ENCODE measurements at regions not wholly inside any gene's neighbourhood (a gene's known extent, or its start where the extent isn't known, plus 50 kb on each side); places are given as distances from the start of the nearest gene placed in this dataset.

GRCh38 chrX:69031971-69032391 lies 133.3 kb downstream of the PJA1 start:
- TF ChIP-seq GATA2 (IDR thresholded peaks at IDR 0.05; ENCODE audit: low read depth, low read length) (no peak), GATA3 (IDR thresholded peaks at IDR 0.05; ENCODE audit: low read depth, low read length) (no peak)

GRCh38 chrX:69031181-69031580 lies 134.1 kb downstream of the PJA1 start:
- TF ChIP-seq GATA3 (IDR thresholded peaks at IDR 0.05; ENCODE audit: low read depth, low read length): no peak
- TF ChIP-seq GATA2 (IDR thresholded peaks at IDR 0.05; ENCODE audit: low read depth, low read length): no peak

GRCh38 chrX:69029771-69030170 lies 135.5 kb downstream of the PJA1 start:
- no peak for TF ChIP-seq GATA3 (IDR thresholded peaks at IDR 0.05; ENCODE audit: low read depth, low read length)
- TF ChIP-seq GATA2 (IDR thresholded peaks at IDR 0.05; ENCODE audit: low read depth, low read length): no peak

GRCh38 chrX:69028761-69029120 lies 136.5 kb downstream of the PJA1 start:
- TF ChIP-seq GATA2 (IDR thresholded peaks at IDR 0.05; ENCODE audit: low read depth, low read length) (no peak), GATA3 (IDR thresholded peaks at IDR 0.05; ENCODE audit: low read depth, low read length) (no peak)

GRCh38 chrX:69028006-69028760 lies 137.1 kb downstream of the PJA1 start:
- TF ChIP-seq GATA3 (IDR thresholded peaks at IDR 0.05; ENCODE audit: low read depth, low read length) (no peak), GATA2 (IDR thresholded peaks at IDR 0.05; ENCODE audit: low read depth, low read length) (no peak)

GRCh38 chrX:69027181-69028005 lies 137.9 kb downstream of the PJA1 start:
- no peak for TF ChIP-seq GATA2 (IDR thresholded peaks at IDR 0.05; ENCODE audit: low read depth, low read length)

GRCh38 chrX:69025802-69026301 lies 139.4 kb downstream of the PJA1 start:
- TF ChIP-seq GATA3 (IDR thresholded peaks at IDR 0.05; ENCODE audit: low read depth, low read length): no peak
- TF ChIP-seq GATA2 (IDR thresholded peaks at IDR 0.05; ENCODE audit: low read depth, low read length): no peak

- no peak for TF ChIP-seq GATA2 (IDR thresholded peaks at IDR 0.05; ENCODE audit: low read depth, low read length)
- TF ChIP-seq GATA3 (IDR thresholded peaks at IDR 0.05; ENCODE audit: low read depth, low read length): no peak
Observed at GRCh38 chrX:69024931-69025330, 140.3 kb downstream of the PJA1 start.

GRCh38 chrX:69024161-69024736 lies 141.0 kb downstream of the PJA1 start:
- no peak for TF ChIP-seq GATA2 (IDR thresholded peaks at IDR 0.05; ENCODE audit: low read depth, low read length)
- TF ChIP-seq GATA3 (IDR thresholded peaks at IDR 0.05; ENCODE audit: low read depth, low read length): no peak

GRCh38 chrX:69022430-69022829 lies 142.8 kb downstream of the PJA1 start:
- no peak for TF ChIP-seq GATA3 (IDR thresholded peaks at IDR 0.05; ENCODE audit: low read depth, low read length)
- no peak for TF ChIP-seq GATA2 (IDR thresholded peaks at IDR 0.05; ENCODE audit: low read depth, low read length)

- no peak for TF ChIP-seq GATA2 (IDR thresholded peaks at IDR 0.05; ENCODE audit: low read depth, low read length)
- no peak for TF ChIP-seq GATA3 (IDR thresholded peaks at IDR 0.05; ENCODE audit: low read depth, low read length)
Observed at GRCh38 chrX:69021141-69021960, 143.9 kb downstream of the PJA1 start.

- TF ChIP-seq GATA3 (IDR thresholded peaks at IDR 0.05; ENCODE audit: low read depth, low read length) (no peak), GATA2 (IDR thresholded peaks at IDR 0.05; ENCODE audit: low read depth, low read length) (no peak)
Observed at GRCh38 chrX:69020316-69020715, 144.9 kb downstream of the PJA1 start.

GRCh38 chrX:69019073-69019890 lies 146.0 kb downstream of the PJA1 start:
- no peak for TF ChIP-seq GATA3 (IDR thresholded peaks at IDR 0.05; ENCODE audit: low read depth, low read length)
- no peak for TF ChIP-seq GATA2 (IDR thresholded peaks at IDR 0.05; ENCODE audit: low read depth, low read length)

Data from SH-SY5Y (cell line).